ENCODE measurements at regions not wholly inside any gene's neighbourhood (a gene's known extent, or its start where the extent isn't known, plus 50 kb on each side); places are given as distances from the start of the nearest gene placed in this dataset.

GRCh38 chr7:51701935-51702334, 385.3 kb upstream of the COBL start:
- no peak for TF ChIP-seq EZH2 (IDR thresholded peaks at IDR 0.05)
- no peak for TF ChIP-seq FOXP2 (optimal IDR thresholded peaks at IDR 0.05; ENCODE audit: control extremely low read depth, extremely low read length, insufficient read depth)
- no peak for TF ChIP-seq POLR2AphosphoS5 (IDR thresholded peaks at IDR 0.05; ENCODE audit: borderline replicate concordance, low read depth, low read length)
